Stimulated activated CD4-positive, alpha-beta T cell treated with anti-CD3 and anti-CD28 coated beads, Interleukin-15, amount 100 ng/mL, for 24 hours (primary cell): ENCODE measurements at regions not wholly inside any gene's neighbourhood (a gene's known extent, or its start where the extent isn't known, plus 50 kb on each side); places are given as distances from the start of the nearest gene placed in this dataset.

ENCODE experiments used
- DNase-seq: peaks from one replicate; pipeline ENCODE4 v3.0.0-alpha.2; 2020

DNA sequence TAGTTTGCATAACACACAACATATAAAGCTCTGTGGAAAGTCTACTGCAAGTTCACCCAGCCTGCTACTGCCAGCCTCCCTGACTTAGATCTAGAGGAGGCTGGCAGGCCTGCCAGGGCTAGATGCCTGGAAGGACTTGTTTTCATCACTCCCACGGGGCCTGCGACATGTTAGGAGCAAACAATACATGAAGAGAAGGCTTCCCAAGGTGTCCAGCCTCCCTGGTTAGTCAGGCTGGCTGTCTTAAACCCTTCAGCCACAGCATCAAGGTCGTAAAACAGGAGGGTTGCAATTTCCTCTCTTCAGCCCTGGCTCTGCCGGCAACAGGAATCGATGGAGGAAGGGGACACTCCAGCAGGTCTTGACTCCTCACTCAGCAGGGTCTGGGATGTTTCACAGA, 104.5 kb downstream of the NGF start:
- DNase-seq: no peak

GRCh38 chr1:115230281-115230680, 107.8 kb downstream of the NGF start:
- DNase-seq: no peak

GRCh38 chr1:115229016-115229415, 109.0 kb downstream of the NGF start:
- no peak for DNase-seq

DNA sequence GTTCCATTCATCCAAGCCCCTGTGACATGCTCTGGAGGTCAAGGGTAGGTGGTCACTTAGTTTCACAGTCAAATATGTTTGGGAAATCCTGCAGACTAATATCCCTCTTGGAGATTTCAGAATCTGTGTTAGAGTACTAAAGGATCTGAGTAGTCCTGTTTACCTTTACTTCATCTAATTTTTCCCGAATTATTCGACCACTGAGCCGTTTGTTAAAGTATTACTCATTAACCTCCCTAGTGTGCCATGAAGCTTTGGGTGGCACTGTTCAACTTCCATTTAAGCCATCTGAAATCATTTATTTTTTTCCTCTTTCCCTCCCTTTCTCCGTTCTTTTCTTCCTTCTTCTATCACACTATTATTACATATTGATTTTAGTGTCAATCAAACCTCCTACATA, 109.9 kb downstream of the NGF start:
- DNase-seq: no peak

DNA sequence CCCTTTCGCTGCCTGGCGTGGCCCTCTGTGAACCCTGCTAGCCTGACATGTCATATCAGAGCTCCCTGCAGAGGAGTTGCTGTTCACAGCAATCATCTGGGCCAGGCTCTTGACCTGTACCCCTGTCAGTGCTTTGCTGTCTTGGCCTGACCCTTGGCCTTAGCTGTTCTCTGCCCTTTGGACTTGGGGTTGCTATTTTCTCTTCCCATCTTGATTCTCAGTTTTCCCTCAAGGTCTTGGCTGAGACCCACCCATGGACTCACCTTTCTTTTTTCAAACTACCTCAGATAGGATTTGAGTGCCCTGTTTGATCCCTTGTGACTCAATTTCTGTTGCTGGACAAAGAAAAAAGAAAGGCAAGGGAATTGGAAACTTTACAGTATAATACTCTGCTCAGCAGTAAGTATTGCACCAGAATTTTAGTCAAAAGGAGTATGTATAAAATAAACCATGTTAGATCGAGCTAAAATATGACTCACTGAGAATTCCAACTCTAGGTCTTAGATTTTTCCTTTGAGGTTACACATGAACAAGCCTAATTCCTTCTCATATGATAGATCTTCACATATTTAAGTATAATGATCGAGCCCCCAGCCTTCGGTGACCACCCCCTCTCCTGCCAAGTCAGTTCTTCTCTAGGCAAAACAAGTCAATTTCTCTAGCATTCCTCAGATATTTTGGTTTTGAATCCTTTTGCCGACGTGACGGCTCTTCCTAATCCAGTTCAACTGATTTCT, 110.5 kb downstream of the NGF start:
- no peak for DNase-seq

GRCh38 chr1:115225993-115226685, 111.9 kb downstream of the NGF start:
- no peak for DNase-seq

DNA sequence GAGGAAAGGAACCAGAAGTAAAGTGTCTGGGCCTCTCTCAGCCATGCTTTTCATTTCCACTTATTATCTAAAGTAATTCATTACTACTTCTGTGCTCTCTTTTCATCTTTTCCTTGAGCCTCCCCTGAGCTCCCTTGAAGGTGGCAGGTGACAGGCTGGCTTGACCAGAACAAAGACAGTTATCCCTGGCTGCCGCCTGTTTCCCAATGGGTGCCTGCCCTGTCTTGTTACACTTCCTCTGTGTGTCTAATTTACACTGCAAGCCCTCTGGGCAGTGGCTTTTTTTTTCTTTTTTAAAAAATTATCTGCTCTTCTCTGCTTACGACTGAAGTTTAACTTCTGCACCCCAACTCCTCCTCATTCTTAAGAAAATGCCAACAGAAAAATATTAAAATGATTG, 113.4 kb downstream of the NGF start:
- no peak for DNase-seq

GRCh38 chr1:115222616-115223402, 115.2 kb downstream of the NGF start:
- DNase-seq: no peak

DNA sequence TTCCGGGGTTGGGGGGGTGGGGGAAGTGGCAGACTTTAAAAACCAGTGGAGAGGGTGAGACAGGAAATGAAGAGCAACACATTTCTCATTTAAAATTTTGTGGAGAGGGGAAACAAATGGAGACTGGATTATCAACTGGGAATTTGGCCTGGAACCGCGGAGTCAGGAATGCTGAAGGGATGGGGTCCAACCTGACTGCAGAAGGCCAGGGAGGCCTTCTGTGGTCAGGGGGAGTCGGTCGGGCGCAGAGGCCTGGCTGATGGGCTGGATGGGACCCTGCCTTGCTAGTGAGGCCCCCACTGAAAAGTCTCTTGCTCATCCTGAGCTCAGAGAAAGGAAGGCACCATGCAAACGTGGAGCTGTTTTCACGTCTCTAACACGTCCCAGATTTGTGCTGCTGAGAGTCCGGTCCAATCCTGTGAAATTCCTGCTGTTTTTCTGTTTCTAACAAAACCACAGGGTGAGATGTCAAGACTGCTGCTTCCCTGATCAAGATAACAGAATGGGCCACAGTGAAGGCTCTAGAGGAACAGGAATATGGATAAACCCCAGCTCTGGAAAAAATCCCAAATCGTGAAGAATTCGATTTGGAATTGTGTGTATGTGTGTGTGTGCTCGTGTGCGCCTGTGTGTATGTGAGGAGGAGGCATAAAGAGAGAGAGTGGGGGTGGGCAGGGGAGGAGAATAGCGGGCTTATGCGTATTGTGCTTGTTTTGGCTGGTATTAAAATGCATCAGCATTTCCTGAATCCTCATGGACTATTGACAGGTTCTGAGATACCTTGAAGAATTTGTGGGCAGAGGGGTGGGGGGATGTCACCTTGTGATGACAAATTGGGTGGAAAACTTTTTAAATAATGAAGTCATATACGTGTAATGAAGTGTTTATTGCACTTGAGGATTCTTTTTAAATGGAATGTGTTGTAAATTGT, 117.4 kb downstream of the NGF start:
- no peak for DNase-seq

- no peak for DNase-seq
These were observed 118.1 kb downstream of the NGF start for GRCh38 chr1:115219927-115220326.

- DNase-seq: no peak
These were observed 119.3 kb downstream of the NGF start for GRCh38 chr1:115218699-115219098.

GRCh38 chr1:115218034-115218405, 120.0 kb downstream of the NGF start:
- DNase-seq: no peak

DNA sequence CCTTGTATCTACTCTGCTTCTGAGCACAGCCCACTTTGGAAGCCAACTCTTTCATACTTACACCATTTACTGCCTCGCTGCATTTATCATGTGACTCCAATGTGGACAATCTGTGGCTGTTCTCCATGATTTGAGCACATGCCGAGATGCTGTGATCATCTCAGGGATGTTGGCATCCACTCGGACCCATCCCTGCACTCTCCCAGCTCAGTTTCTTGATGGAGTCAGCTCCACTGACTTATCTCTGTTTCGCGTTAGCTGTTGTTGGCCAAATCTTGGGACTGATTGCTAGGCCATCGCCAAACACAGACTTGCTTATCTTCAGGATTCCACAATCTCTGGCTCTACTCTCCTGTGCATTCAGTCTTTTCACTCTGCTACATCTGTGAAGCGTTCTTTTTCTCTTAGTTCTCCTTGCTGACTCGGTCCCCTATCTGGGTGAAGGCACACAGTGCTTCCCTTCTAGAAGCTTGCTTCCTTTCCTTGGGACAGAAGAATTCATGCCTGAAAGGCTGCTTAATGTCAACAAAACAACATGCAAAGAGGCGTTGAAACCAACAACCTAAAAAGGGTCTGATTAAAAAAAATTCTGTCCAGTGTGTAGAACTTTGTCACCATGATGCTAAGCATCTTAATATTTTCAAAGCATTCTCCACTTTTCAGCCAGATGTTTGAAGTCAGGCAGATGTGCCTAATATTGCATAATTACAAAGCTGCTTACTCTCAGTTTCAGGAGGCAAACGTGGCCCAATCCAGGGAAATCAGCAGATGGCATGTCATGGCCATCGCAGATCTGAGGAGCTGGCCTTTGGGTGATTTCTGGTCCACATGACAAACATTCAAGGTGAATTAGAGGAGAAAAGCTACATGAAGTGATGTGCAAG, 120.7 kb downstream of the NGF start:
- DNase-seq: no peak

DNA sequence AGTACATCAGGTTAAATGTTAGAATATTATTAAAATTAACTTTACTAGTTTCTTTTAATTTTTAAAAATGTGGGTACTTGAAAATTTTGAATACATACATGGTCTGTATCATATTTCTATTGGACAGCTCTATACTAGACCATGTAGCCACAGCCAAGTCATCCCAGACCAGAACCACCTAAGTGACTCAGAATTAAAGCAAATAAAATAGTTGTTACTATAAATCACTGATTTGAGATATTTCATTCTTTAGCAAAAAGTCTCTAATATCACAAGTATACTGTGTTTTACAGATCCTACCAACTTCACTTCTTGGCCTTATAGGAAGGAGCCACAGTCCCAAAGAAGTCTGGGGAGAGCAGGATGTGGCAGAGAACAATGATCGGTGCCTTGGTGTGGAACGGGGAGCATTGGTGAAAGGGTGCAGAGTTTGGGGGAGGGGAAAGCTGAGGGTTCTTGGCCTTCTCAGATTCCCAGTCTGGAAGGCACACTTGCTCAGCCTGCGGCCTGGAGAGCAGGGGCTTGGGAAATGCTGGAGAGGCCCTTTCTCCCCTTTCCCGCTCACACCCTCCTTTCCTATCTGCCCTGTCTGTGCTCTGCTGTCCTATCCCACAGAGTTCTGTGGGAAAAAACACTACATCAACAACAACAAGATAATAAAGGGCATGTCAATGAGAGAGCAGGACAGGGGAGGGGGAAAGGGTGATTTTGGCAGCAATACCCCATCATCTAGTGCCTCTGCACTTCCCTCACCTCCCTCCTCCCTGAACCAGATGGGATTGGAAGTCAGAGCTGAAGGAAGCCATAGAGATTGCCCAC, 122.1 kb downstream of the NGF start:
- DNase-seq: no peak

DNA sequence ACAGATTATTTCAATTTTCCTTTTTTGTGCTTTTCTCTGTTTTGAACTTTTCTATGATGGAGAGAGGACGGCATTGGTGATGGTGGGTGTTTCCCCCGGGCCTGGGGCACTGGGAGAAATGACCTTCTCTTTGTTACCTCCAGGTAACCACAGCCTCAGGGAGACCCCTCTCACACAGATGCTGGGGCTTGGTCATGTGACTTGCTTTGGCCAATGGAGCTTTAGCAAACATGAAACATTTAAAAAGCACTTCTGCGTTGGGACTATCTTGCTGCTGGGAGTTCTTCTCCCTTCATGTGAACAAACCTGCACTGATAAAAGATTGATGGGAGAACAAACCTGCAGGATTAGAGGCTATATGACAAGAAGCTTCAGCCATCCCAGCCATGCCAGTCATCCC, 122.9 kb downstream of the NGF start:
- no peak for DNase-seq

DNA sequence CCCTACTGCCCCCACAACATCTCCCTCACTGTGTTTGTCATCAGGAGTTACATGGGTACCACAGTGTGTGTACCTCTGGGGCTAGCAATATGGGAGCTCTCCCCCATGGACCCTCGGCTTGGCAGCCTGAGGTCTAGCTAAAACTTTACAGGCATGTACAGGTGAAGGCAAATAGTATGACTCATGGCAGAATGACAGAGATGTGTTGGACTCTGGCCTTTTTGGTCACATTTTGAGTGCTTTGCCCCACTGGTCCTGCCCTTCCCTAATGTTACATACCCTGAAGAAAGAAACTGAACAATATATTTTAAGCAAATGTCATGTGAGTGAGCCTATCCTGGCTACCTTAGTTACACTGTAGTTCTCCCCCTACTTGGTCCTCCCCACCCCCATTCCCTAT, 124.0 kb downstream of the NGF start:
- DNase-seq: no peak

- no peak for DNase-seq
These were observed 123.8 kb upstream of the TSPAN2 start for GRCh38 chr1:115213130-115213529.

DNA sequence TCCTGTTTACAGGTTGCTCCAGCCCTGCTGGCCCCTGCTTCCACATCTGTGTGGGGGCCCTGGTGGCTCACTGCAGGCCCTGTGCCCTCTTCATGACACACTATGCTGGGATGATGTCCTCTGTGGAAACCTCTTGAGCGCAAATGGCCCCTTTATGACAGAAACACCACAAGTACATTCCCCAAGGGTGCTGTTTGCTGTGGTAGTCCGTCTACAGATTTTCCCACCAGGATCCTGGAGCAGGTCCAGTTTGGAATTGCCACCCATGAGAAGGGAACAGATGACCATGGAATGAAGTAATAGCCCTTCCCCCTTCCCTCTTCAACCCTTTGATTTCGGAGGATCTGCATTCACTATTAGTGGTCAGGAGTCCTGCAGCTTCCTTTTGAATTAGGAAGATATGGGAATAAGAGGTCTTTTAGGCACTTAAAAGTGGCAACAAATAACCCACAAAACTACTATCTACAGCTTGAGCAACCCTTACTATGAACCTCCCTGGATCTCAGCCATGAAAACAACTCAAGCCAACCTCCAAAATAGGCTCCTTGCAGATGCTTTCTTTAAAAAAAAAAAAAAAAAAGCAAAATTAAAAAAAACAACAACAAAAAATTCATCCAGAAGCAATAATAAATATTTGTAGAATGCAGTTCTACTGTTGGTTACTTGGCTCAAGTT, 121.9 kb upstream of the TSPAN2 start:
- no peak for DNase-seq

GRCh38 chr1:115210302-115210711, 121.0 kb upstream of the TSPAN2 start:
- no peak for DNase-seq

GRCh38 chr1:115204513-115204912, 115.2 kb upstream of the TSPAN2 start:
- DNase-seq: no peak
